GM19238 (cell line): ENCODE measurements at regions not wholly inside any gene's neighbourhood (a gene's known extent, or its start where the extent isn't known, plus 50 kb on each side); places are given as distances from the start of the nearest gene placed in this dataset.
"Not testable (repeated sequence)": the region's sequence is repeated elsewhere in the genome, so short reads cannot be mapped to it uniquely, and the experiment has no call there.

Experiments used
- DNase-seq: peaks from one replicate; pipeline ENCODE4 v3.0.0; 2011; ENCODE audit warnings: low spot score; ENCODE audit not compliant: insufficient read length

DNA sequence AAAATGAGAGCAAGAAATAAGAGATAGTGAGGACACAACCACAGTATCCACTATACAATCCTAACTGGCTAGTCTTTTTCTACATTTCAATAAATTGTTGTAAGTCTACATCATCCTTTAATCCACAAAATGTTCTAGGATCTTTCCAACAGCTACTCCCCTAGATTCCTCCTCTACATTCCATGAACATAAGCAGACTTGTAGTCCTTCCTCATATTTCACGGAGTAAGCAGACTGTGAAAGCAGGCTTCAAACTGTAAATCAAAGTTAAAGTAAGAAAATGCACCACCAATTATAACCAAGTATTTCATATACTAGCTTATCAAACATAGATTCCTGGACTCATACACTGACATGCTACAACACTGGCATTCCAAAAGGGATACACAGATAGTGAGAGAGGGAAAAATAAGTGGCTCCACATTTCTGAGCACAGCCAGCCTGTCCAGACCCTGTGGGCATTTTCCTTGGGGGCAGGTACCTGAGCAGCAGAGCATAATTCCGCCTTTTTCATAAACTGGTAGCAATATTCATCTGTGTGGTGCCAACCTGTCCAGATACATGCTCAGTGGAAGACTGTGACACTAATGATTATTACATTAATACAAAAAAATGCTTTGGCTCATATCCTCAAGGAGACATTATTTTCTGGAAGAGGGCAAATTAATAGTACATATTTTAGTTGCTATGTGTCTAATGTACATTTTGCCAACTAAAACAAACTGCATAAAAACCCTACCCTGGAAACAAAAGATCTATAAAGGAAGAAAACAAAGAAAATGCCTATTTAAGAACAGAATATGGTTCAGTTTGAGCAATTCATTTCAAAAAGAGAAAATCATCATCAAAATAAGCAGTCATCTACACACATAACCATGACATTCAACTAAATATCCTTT, 113.3 kb upstream of the FSCB start:
- no peak for DNase-seq

DNA sequence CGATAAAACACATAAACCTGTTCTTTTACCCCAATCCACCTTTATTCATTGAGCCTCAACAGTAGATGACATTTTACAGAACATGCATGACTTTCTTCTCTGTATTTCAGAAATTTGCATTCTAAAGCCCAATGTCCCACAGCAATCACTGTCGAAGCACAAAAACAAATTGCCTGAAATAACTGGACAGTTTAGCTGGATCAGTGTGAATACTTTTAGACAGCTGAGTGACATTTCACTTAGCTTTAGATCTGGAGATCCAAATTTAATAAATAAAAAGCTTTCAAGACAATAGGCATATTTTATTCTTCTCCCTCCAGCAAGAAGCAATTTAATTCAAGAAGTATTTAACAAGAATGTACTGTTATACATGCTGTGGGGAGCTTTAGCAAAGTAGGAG, 109.1 kb upstream of the FSCB start:
- DNase-seq: no peak

DNA sequence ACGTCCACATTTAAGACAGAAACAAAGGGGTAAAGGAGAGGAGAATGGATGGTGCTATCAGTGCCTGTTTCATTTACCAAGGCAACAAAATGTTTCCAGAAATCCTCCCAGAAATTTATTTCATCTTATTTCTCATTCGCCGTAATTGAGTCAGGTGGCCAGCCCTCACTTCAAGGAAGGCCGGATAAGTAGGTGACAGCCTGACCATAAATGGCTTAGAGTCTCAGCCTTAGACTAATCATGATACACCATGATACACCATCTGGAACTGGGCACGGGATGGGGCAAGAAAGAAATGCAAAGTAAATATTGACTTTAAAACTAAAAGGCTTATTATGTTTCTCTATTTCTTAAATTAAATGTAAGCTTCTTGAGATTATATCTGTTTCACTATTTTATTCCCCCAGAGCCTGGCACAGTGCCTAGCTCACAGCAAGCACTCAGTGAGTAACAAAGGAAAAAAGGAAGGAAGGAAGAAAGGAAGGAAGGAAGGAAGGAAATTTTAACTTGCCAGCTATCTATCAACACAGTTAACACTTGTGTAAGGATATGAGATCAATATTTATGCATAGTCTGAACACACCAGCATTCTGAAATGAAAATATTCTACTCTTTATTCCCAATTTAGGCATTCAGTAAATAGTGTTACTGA, 106.1 kb upstream of the FSCB start:
- DNase-seq: no peak

DNA sequence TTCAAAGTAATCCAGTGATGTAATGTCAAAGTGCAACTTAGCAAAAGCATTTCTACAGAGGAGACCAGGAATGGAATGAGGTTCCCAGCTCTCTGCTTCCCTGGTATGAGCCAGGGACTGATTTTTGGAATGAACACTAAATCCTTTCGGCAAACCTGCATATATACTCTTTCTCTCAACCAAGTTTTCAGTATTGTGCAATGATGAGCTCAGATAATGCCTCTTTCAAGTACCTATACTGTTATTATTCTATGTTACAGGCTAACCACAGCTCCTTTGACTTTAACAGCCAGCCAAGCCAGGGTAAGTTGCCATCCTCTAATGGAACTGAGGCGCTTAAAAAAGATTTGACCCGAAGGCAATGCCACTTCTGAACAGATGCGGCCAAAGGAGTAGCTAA, 104.9 kb upstream of the FSCB start:
- no peak for DNase-seq

DNA sequence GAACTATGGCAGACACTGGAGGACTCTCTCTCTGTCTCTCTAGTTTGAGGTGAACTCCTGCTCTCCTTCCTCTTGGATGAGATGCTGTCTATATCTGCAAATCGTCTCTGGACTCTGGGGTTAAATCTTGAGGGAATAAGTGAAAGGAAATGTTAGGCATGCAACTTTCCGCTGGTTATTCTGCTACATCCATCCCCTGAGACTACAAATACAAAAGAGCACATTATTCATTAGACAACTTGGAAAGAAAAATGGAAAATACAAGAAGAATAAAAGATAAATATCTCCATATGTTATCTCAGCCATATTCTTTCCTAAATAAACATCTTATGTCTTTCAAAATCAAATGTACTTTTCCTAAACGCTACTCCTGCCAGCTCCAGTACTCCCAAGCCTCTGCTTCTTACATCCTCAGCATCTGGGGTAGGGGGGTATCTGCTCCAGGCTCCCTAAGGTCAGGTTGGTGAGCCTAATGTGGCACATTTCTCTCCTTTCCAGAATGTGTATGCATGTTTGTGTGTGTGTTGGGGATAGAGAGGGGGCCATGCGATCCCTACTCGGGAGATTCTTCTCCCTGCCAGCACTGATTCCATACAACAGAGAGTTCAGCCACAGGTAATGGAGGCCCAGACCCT, 102.9 kb upstream of the FSCB start:
- no peak for DNase-seq

DNA sequence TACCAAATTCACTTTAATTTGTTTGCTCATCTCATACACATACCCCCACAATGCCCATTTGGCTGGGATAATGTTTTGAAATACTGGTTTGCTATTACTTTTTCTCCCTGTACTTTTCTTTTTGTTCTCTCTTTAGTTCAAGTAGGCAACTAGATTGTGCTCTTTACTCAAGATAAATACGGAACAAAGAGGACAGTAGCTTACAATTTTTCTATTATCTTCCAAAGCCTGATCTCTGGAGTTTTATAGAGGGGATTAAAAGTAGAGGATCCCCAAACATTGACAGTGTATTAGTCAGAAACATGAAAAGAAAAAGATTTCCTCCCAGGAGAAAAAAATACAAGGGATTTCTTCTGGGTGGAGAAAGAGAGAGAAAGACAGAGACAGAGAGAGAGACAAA, 102.1 kb upstream of the FSCB start:
- DNase-seq: no peak

DNA sequence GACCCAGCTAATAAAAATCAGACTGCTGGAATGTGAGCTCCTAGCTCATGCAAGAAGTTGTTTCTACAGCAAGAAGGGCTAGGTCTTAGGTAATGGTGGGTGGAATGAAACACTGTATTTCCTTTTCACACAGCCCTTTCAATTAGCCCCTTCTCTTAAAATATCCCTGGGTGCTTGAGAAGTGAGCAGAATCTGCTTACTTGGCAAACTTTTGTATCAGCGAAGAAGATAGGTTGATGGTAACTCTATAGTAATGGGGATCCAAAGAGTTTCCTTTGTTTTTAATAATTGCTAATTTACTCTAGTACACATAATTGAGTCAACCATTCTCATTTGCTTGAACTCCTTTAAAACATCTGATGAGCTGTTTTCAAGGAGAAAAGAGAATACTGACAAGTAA, 100.6 kb upstream of the FSCB start:
- DNase-seq: no peak

DNA sequence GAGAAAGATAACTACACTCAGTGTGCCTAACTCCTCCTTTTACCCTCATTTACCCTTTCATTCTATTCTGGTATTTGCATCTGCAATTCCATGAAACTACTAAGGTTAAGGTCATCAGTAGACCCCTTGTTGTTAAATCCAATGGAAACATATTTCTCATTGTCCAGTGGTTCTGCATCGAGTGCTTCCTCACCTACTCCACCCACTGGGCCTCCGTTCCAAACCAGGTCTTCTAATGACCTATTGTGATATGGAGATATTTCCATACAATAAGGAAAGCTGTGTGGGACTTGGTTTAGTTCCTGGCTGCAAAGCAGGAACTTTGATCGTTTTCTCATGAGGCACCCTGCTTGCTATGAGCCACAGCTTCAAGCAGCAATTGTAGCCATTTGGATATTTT, 99.5 kb upstream of the FSCB start:
- no peak for DNase-seq

DNA sequence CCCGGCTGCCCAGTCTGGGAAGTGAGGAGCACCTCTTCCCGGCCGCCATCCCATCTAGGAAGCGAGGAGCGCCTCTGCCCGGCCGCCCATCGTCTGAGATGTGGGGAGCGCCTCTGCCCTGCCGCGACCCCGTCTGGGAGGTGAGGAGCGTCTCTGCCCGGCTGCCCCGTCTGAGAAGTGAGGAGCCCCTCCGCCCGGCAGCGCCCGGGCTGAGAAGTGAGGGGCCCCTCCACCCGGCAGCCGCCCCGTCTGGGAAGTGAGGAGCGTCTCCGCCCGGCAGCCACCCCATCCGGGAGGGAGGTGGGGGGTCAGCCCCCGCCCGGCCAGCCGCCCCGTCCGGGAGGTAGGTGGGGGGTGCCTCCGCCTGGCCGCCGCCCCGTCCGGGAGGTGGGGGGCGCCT, 94.2 kb upstream of the FSCB start:
- not testable (repeated sequence) for DNase-seq

DNA sequence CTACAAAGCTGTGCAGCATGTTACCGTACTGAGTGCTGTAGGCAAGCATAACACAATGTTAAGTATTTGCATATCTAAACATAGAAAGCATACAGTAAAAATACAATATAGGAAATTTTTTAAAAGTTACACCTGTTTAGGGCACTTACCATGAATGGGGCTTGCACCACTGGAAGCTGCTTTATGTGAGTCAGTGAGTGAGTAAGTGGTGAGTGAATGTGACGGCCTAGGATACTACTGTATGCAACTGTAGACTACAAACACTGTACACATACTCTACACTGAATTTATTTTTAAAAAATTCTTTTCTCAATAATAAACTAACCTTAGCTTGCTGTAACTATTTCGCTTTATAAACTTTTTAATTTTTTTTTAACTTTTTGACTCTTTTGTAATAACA, 82.1 kb upstream of the FSCB start:
- DNase-seq: no peak

DNA sequence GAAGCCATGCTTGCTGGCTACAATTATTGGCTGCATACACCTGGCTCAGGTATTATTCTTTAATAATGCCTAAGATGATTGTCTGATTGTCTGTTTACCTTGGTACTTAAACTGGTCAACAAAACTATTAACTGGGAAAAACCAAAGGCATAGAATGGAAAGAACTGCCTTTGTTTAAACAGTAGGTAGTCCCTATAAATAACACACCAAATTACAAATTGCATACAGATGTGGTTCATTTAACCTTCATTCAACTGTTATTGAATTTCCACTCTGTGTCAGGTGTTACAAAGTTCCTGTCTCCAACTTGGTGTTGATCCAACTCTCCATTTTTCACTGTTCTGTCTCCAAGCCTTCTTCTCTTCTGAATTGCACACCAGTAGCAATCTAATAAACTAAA, 79.8 kb upstream of the FSCB start:
- DNase-seq: no peak

DNA sequence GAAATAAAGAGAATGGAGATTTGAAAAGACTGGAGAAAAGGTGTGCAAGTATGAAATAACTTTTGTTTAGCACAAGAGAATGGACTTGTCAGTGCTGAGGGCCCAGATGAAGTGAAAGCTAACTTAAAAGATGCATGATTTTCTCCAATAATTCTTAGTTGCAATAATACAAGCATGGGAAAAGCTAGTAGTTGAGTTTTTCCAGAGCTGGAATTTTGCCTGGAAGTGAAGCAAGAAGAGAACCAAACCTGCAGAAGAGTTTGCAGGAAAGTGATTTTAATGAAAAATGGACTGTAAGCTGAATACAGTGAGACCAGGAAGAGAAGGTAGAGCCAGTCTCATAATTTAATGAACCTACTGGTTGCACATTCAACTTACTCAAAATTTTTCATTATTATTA, 69.3 kb upstream of the FSCB start:
- DNase-seq: no peak

DNA sequence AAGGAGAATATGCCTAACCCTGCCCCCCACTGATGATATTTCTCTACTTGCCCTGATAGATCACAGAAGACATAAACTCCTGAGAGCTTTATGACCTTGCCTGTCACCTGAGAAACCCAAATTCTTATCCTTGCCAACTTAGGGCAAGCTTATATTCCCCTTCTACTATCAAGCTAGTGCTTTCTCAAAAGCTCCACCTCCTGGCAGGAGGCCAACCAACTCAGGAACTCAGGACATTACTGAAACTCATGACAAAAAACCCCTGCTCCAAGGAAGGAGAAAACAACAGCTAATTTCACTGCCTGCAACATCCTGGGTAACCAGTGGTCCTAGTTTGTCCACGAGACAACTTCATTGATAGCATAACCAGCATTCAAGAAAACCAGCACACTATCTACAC, 60.9 kb upstream of the FSCB start:
- no peak for DNase-seq

DNA sequence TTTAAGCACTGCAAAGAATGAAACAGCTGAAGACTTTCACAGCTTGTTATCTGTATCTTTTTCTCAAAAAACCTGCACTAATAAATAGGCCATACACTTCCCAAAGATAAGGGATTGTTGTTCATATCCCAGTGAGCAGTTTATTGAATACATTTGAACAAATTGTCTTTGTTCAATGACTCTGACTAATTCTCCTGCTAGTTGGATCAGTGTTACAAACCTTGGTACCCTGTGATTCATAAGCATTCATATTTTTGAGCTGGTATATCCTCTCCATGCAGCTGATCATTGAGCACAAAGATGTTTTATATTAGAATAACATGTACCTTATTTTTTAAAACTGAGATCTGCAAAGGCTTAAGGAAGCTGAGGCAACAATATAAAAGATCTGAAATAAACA, 58.9 kb upstream of the FSCB start:
- DNase-seq: no peak

DNA sequence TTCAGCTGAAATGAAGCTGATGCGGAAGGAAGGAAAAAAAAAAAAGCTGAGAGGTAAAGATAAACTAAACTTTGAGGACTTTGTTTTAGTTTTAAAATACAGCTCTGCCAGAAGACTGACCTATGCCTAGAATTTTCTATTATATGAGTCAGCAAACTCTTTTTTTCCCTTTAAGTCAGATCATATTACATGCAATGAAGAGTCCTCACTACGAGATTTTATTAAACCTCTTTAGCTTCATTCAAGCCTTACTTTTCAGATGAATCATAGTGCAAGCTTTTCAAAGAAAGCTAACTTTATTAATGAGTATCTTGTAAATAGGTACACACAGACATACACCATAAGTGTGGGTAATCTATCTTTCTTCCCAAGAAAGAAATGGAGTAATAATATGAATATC, 57.8 kb upstream of the FSCB start:
- no peak for DNase-seq
